Parathyroid adenoma (tissue), 2 donors: ENCODE measurements at regions not wholly inside any gene's neighbourhood (a gene's known extent, or its start where the extent isn't known, plus 50 kb on each side); places are given as distances from the start of the nearest gene placed in this dataset.

Experiments used
- H2AFZ ChIP-seq: fragments of 300-600 bp; sonication (generic); one replicate; pipeline ENCODE4 v1.7.0; 2017; ENCODE audit warnings: antibody characterized with exemption, mild to moderate bottlenecking
- H3K27ac ChIP-seq: fragments of 300-600 bp; sonication (generic); one replicate; pipeline ENCODE4 v1.7.0; 2017
- H3K27me3 ChIP-seq: fragments of 300-600 bp; sonication (generic); one replicate; pipeline ENCODE4 v1.7.0; 2017; ENCODE audit warnings: low read length; ENCODE audit not compliant: control insufficient read depth, insufficient read depth
- H3K36me3 ChIP-seq: fragments of 300-600 bp; sonication (generic); one replicate; pipeline ENCODE4 v1.7.0; 2017; ENCODE audit warnings: low read length; ENCODE audit not compliant: control insufficient read depth, insufficient read depth
- H3K4me1 ChIP-seq: fragments of 300-600 bp; sonication (generic); one replicate; pipeline ENCODE4 v1.7.0; 2017; ENCODE audit warnings: control low read depth
- H3K4me2 ChIP-seq: fragments of 300-600 bp; sonication (generic); one replicate; pipeline ENCODE4 v1.7.0; 2017; ENCODE audit warnings: low read length
- H3K4me3 ChIP-seq: fragments of 300-600 bp; sonication (generic); one replicate; pipeline ENCODE4 v1.7.0; 2017; ENCODE audit warnings: low read depth, low read length
- H3K79me2 ChIP-seq: fragments of 300-600 bp; sonication (generic); one replicate; pipeline ENCODE4 v1.7.0; 2017; ENCODE audit warnings: control low read depth
- H3K9ac ChIP-seq: fragments of 300-600 bp; sonication (generic); one replicate; pipeline ENCODE4 v1.7.0; 2017; ENCODE audit warnings: mild to moderate bottlenecking
- H3K9me3 ChIP-seq: fragments of 300-600 bp; sonication (generic); one replicate; pipeline ENCODE4 v1.7.0; 2017; ENCODE audit warnings: low read length; ENCODE audit not compliant: control insufficient read depth
- CTCF ChIP-seq: fragments of 300-600 bp; sonication (generic); IDR thresholded peaks from one replicate; pipeline ENCODE4 v1.7.0; 2017; ENCODE audit warnings: antibody characterized with exemption, mild to moderate bottlenecking
- donor health status: primary hyperparathyroidism.

- Histone ChIP-seq H3K27me3 (no peaks in the 10 kb centered on the region), H3K4me1 (no peaks in the 10 kb centered on the region), H3K4me3 (no peak overlapping the region), H2AFZ (no peak overlapping the region), H3K36me3 (no peaks in the 10 kb centered on the region), H3K27ac (no peak overlapping the region), H3K9me3 (no peaks in the 10 kb centered on the region), H3K79me2 (no peaks in the 10 kb centered on the region), H3K4me2 (no peak overlapping the region), H3K9ac (no peak overlapping the region)
- no peak for TF ChIP-seq CTCF
These were observed 674.2 kb upstream of the NRP1 start for GRCh38 chr10:34008656-34009055.

GRCh38 chr10:34006471-34006870, 672.0 kb upstream of the NRP1 start:
- H3K27ac ChIP-seq: no peak overlapping the region
- TF ChIP-seq CTCF: no peak

GRCh38 chr10:34003561-34003960, 669.1 kb upstream of the NRP1 start:
- Histone ChIP-seq H3K27me3 (no peaks in the 10 kb centered on the region), H3K4me3 (no peak overlapping the region), H3K4me2 (no peak overlapping the region), H3K9ac (no peak overlapping the region), H3K79me2 (no peaks in the 10 kb centered on the region), H3K36me3 (no peaks in the 10 kb centered on the region), H3K27ac (no peak overlapping the region), H3K4me1 (no peaks in the 10 kb centered on the region), H3K9me3 (no peaks in the 10 kb centered on the region), H2AFZ (no peak overlapping the region)
- no peak for TF ChIP-seq CTCF

More at GRCh38 chr10:34006471-34006870, 672.0 kb upstream of the NRP1 start:
- no peak overlapping the region for H3K4me3 ChIP-seq
- H3K79me2 ChIP-seq: no peaks in the 10 kb centered on the region
- no peaks in the 10 kb centered on the region for H3K9me3 ChIP-seq
- no peak overlapping the region for H3K4me2 ChIP-seq
- H3K27me3 ChIP-seq: no peaks in the 10 kb centered on the region
- H2AFZ ChIP-seq: no peak overlapping the region
- no peak overlapping the region for H3K9ac ChIP-seq
- no peaks in the 10 kb centered on the region for H3K4me1 ChIP-seq
- no peaks in the 10 kb centered on the region for H3K36me3 ChIP-seq

GRCh38 chr10:34002896-34003295, 668.4 kb upstream of the NRP1 start:
- H3K4me2 ChIP-seq: no peak overlapping the region
- H3K9ac ChIP-seq: no peak overlapping the region
- no peaks in the 10 kb centered on the region for H3K9me3 ChIP-seq
- no peak for TF ChIP-seq CTCF
- H3K79me2 ChIP-seq: no peaks in the 10 kb centered on the region
- H3K4me3 ChIP-seq: no peak overlapping the region
- no peaks in the 10 kb centered on the region for H3K36me3 ChIP-seq
- no peaks in the 10 kb centered on the region for H3K4me1 ChIP-seq
- no peak overlapping the region for H3K27ac ChIP-seq
- no peaks in the 10 kb centered on the region for H3K27me3 ChIP-seq
- no peak overlapping the region for H2AFZ ChIP-seq

- no peak overlapping the region for H3K4me3 ChIP-seq
- TF ChIP-seq CTCF: no peak
- H3K27ac ChIP-seq: no peak overlapping the region
These were observed 667.4 kb upstream of the NRP1 start for GRCh38 chr10:34001831-34002230.

More at GRCh38 chr10:34001831-34002230, 667.4 kb upstream of the NRP1 start:
- H3K79me2 ChIP-seq: no peaks in the 10 kb centered on the region
- no peak overlapping the region for H2AFZ ChIP-seq
- no peak overlapping the region for H3K4me2 ChIP-seq
- no peaks in the 10 kb centered on the region for H3K4me1 ChIP-seq
- H3K36me3 ChIP-seq: no peaks in the 10 kb centered on the region
- H3K27me3 ChIP-seq: no peaks in the 10 kb centered on the region
- no peaks in the 10 kb centered on the region for H3K9me3 ChIP-seq
- H3K9ac ChIP-seq: no peak overlapping the region
